Common myeloid progenitor, CD34-positive (primary cell): ENCODE measurements at regions not wholly inside any gene's neighbourhood (a gene's known extent, or its start where the extent isn't known, plus 50 kb on each side); places are given as distances from the start of the nearest gene placed in this dataset.

Source experiments
- CTCF ChIA-PET: fragments of 350-600 bp; sonication (Branson Sonifier 250); formaldehyde crosslinking; loops from one replicate; lab custom pipeline; 2021; ENCODE audit warnings: antibody characterized with exemption; lab: Charles Lee
- POLR2A ChIA-PET: fragments of 350-600 bp; sonication (Branson Sonifier 250); formaldehyde crosslinking; loops from one replicate; lab custom pipeline; 2021; ENCODE audit warnings: antibody characterized with exemption; lab: Charles Lee
- DNase-seq, 3 donors: peaks; one replicate each; pipeline versions ENCODE4 v3.0.0 to v3.0.0-alpha.2; 2013
- H3K27ac ChIP-seq, 2 experiments: 1 replicate in 1 of 2; 2 replicates in 1 of 2; pipeline ENCODE4 v1.7.0; 2013; ENCODE audit warnings: inconsistent platforms in 2 of 2, low read length in 2 of 2, mild to moderate bottlenecking in 2 of 2, low read depth in 1 of 2, moderate library complexity in 1 of 2; ENCODE audit not compliant: severe bottlenecking in 2 of 2, insufficient read depth in 1 of 2, poor library complexity in 1 of 2
- H3K27me3 ChIP-seq, 5 experiments: replicated peaks in 2 of 5; 1 replicate in 3 of 5; 2 replicates in 2 of 5; pipeline versions ENCODE4 v1.6.1 to v1.7.0; 2013; ENCODE audit warnings: low read length in 4 of 5, mild to moderate bottlenecking in 2 of 5, moderate library complexity in 2 of 5, inconsistent platforms in 1 of 5; ENCODE audit not compliant: insufficient read depth in 5 of 5, control insufficient read depth in 4 of 5
- H3K36me3 ChIP-seq, 4 experiments: 1 replicate in 2 of 4; 2 replicates in 2 of 4; pipeline versions ENCODE4 v1.6.1 to v1.7.0; 2013; ENCODE audit warnings: low read length in 3 of 4, control low read depth in 1 of 4, mild to moderate bottlenecking in 1 of 4; ENCODE audit not compliant: control insufficient read depth in 4 of 4, insufficient read depth in 4 of 4
- H3K4me1 ChIP-seq, 4 experiments: 1 replicate in 3 of 4; 2 replicates in 1 of 4; pipeline versions ENCODE4 v1.6.1 to v1.7.1; 2013; ENCODE audit warnings: low read length in 3 of 4, mild to moderate bottlenecking in 3 of 4, control low read depth in 1 of 4, inconsistent platforms in 1 of 4, moderate library complexity in 1 of 4; ENCODE audit not compliant: control insufficient read depth in 4 of 4, insufficient read depth in 4 of 4; ENCODE audit errors: control extremely low read depth in 1 of 4
- H3K4me3 ChIP-seq, 7 experiments: 1 replicate in 4 of 7; 2 replicates in 3 of 7; pipeline versions ENCODE4 v1.5.1 to v1.7.0; 2013; ENCODE audit warnings: mild to moderate bottlenecking in 7 of 7, low read length in 6 of 7, moderate library complexity in 6 of 7, inconsistent platforms in 2 of 7, low read depth in 2 of 7, control low read depth in 1 of 7; ENCODE audit not compliant: insufficient read depth in 4 of 7, control insufficient read depth in 1 of 7; ENCODE audit errors: extremely low read depth in 1 of 7
- H3K9me3 ChIP-seq, 5 experiments: 1 replicate in 4 of 5; 2 replicates in 1 of 5; pipeline versions ENCODE4 v1.6.1 to v1.7.1; 2013; ENCODE audit warnings: low read length in 4 of 5, mild to moderate bottlenecking in 2 of 5, inconsistent platforms in 1 of 5, low read depth in 1 of 5, moderate library complexity in 1 of 5; ENCODE audit not compliant: control insufficient read depth in 4 of 5, insufficient read depth in 2 of 5; ENCODE audit errors: control extremely low read depth in 1 of 5
- WGBS: methylation state at CpG from one replicate; pipeline ENCODE4 v1.1.5; 2013; ENCODE audit not compliant: insufficient coverage; 5-methylcytosine and 5-hydroxymethylcytosine counted together

GRCh38 chr11:19349340-19350025 is 108.7 kb upstream of the E2F8 start:
- Histone ChIP-seq H3K27me3 (peaks cover 4 to 93% (median 40%) of the 10 kb centered on the region in 5 experiments), H3K4me1 (peaks cover 0 to 21% (median 10%) of the 10 kb centered on the region in 4 experiments), H3K9me3 (no peaks in the 10 kb centered on the region), H3K36me3 (no peaks in the 10 kb centered on the region), H3K27ac (no peak overlapping the region), H3K4me3 (no peak overlapping the region)
- CTCF ChIA-PET: no interaction called here
- no peak for DNase-seq
- WGBS: 68% methylated on average over 13 of the region's 17 CpGs
- POLR2A ChIA-PET: no interaction called here

GRCh38 chr11:19347911-19348310 is 107.2 kb upstream of the E2F8 start:
- Histone ChIP-seq H3K4me1 (peaks cover 0 to 21% (median 10%) of the 10 kb centered on the region in 4 experiments), H3K27me3 (peaks cover 14 to 99% (median 44%) of the 10 kb centered on the region in 5 experiments), H3K27ac (no peak overlapping the region), H3K9me3 (no peaks in the 10 kb centered on the region), H3K36me3 (no peaks in the 10 kb centered on the region), H3K4me3 (no peak overlapping the region)
- CTCF ChIA-PET: interaction anchor here (0.9 to 1.4 kb wide), 3 partner anchors 13 to 38 kb away, joined by 3 to 5 read pairs (median 3); no protein-coding TSS in a partner anchor
- POLR2A ChIA-PET: no interaction called here
- no peak for DNase-seq
- WGBS: 39% methylated on average over 7 of the region's 7 CpGs

- ChIA-PET POLR2A (no interaction called here), CTCF (no interaction called here)
- peak overlapping the region in 3 of 7 experiments; percentile 25 to 51 (median 41) for H3K4me3 ChIP-seq
- no peaks in the 10 kb centered on the region for H3K9me3 ChIP-seq
- 8% methylated on average over 36 of the region's 54 CpGs for WGBS
- no peaks in the 10 kb centered on the region for H3K36me3 ChIP-seq
- DNase-seq: peak in 2 of 3 donors; percentile 19 to 36
- no peak overlapping the region for H3K27ac ChIP-seq
- H3K27me3 ChIP-seq: peaks cover 17 to 99% (median 44%) of the 10 kb centered on the region in 5 experiments
- H3K4me1 ChIP-seq: peaks cover 0 to 21% (median 10%) of the 10 kb centered on the region in 4 experiments
Measured at GRCh38 chr11:19345848-19346681, 105.3 kb upstream of the E2F8 start.

- no peak for DNase-seq
- H3K4me3 ChIP-seq: peak overlapping the region in 3 of 7 experiments; percentile 19 to 51 (median 41)
- ChIA-PET POLR2A (no interaction called here), CTCF (no interaction called here)
- WGBS: 2% methylated on average over 23 of the region's 30 CpGs
- H3K27ac ChIP-seq: no peak overlapping the region
- peaks cover 23 to 99% (median 46%) of the 10 kb centered on the region in 5 experiments for H3K27me3 ChIP-seq
- peaks cover 0 to 21% (median 10%) of the 10 kb centered on the region in 4 experiments for H3K4me1 ChIP-seq
- H3K9me3 ChIP-seq: no peaks in the 10 kb centered on the region
- no peaks in the 10 kb centered on the region for H3K36me3 ChIP-seq
Measured at GRCh38 chr11:19345519-19345847, 104.7 kb upstream of the E2F8 start.

GRCh38 chr11:19344661-19345518 is 104.1 kb upstream of the E2F8 start:
- 19% methylated on average over 27 of the region's 44 CpGs for WGBS
- no peaks in the 10 kb centered on the region for H3K36me3 ChIP-seq
- CTCF ChIA-PET: interaction anchor here (1.7 kb wide), 1 partner anchor 18 kb away, joined by 4 read pairs; no protein-coding TSS in a partner anchor
- no peaks in the 10 kb centered on the region for H3K9me3 ChIP-seq
- H3K4me3 ChIP-seq: peak overlapping the region in 2 of 7 experiments; percentile 19 to 51
- H3K4me1 ChIP-seq: peaks cover 0 to 21% (median 10%) of the 10 kb centered on the region in 4 experiments
- POLR2A ChIA-PET: no interaction called here
- H3K27ac ChIP-seq: no peak overlapping the region
- peaks cover 26 to 98% (median 44%) of the 10 kb centered on the region in 5 experiments for H3K27me3 ChIP-seq
- peak in 2 of 3 donors; percentile 10 to 22 for DNase-seq

- no peaks in the 10 kb centered on the region for H3K36me3 ChIP-seq
- peaks cover 27 to 88% (median 40%) of the 10 kb centered on the region in 5 experiments for H3K27me3 ChIP-seq
- H3K4me1 ChIP-seq: peaks cover 0 to 21% (median 10%) of the 10 kb centered on the region in 4 experiments
- H3K4me3 ChIP-seq: no peak overlapping the region
- POLR2A ChIA-PET: no interaction called here
- H3K9me3 ChIP-seq: no peaks in the 10 kb centered on the region
- CTCF ChIA-PET: no interaction called here
- H3K27ac ChIP-seq: no peak overlapping the region
- no peak for DNase-seq
- WGBS: no CpG with 5 or more reads among the region's 1 CpG
Measured at GRCh38 chr11:19342036-19342435, 101.3 kb upstream of the E2F8 start.
